GM12878 (cell line): ENCODE measurements at regions not wholly inside any gene's neighbourhood (a gene's known extent, or its start where the extent isn't known, plus 50 kb on each side); places are given as distances from the start of the nearest gene placed in this dataset.

Source experiments
- ATAC-seq: fragments of 200-7000 bp; cut with Tn5 transposase; 3 replicates; pipeline ENCODE4 v1.9.1; 2020; ENCODE audit warnings: mild to moderate bottlenecking, moderate library complexity
- BruUV-seq: library from RNA; stranded (reverse); fragments of 400-500 nt; replicated peaks from 2 replicates; lab custom pipeline; 2021; lab: Mats Ljungman, UMichigan
- CTCF ChIA-PET: fragments of 300-600 bp; sonication (Branson Sonifier 250); formaldehyde crosslinking; extraction: SDS; loops from one replicate; lab custom pipeline; 2021; ENCODE audit warnings: inconsistent platforms; lab: Yijun Ruan, JAX
- POLR2A ChIA-PET: fragments of 350-600 bp; formaldehyde crosslinking; extraction: SDS; loops from one replicate; lab custom pipeline; 2021; ENCODE audit warnings: inconsistent platforms; lab: Charles Lee
- RAD21 ChIA-PET: fragments of 300-600 bp; sonication (Branson Sonifier 250); formaldehyde crosslinking; loops from one replicate; lab custom pipeline; 2023; ENCODE audit warnings: antibody characterized with exemption; ENCODE audit not compliant: unreplicated experiment; lab: Charles Lee
- SMC1A ChIA-PET: fragments of 300-600 bp; sonication (Branson Sonifier 250); formaldehyde crosslinking; loops from one replicate; lab custom pipeline; 2023; ENCODE audit not compliant: unreplicated experiment, uncharacterized antibody; lab: Charles Lee
- DNase-seq: peaks from one replicate; pipeline ENCODE4 v3.0.0-alpha.2; 2011; ENCODE audit warnings: low read depth, low spot score
- FAIRE-seq: peaks from 3 replicates; lab custom pipeline; 2011; peaks lifted over from hg19 to GRCh38; lab: Jason Lieb, UNC
- H2AFZ ChIP-seq: 2 replicates; pipeline ENCODE4 v1.6.0; 2011; ENCODE audit warnings: low read depth, low read length, control low read depth; ENCODE audit not compliant: control insufficient read depth
- H3K27ac ChIP-seq: 2 replicates; pipeline ENCODE4 v1.5.1; 2011; ENCODE audit warnings: control low read depth; ENCODE audit not compliant: control insufficient read depth, insufficient read depth
- H3K27me3 ChIP-seq, 2 experiments: replicated peaks in 1 of 2; 2 replicates each; pipeline versions ENCODE4 v1.6.0 to v1.6.1; 2011; ENCODE audit warnings: low read length in 1 of 2; ENCODE audit not compliant: control insufficient read depth in 2 of 2, insufficient read depth in 2 of 2
- H3K36me3 ChIP-seq, 2 experiments: 2 replicates each; pipeline ENCODE4 v1.5.1; 2011; ENCODE audit warnings: low read length in 1 of 2; ENCODE audit not compliant: control insufficient read depth in 2 of 2, insufficient read depth in 2 of 2
- H3K4me1 ChIP-seq: 2 replicates; pipeline ENCODE4 v1.6.1; 2011; ENCODE audit warnings: mild to moderate bottlenecking, low read length, moderate library complexity, mixed read lengths; ENCODE audit not compliant: control insufficient read depth, insufficient read depth
- H3K4me2 ChIP-seq: 2 replicates; pipeline ENCODE4 v1.6.0; 2011; ENCODE audit warnings: control low read depth; ENCODE audit not compliant: control insufficient read depth, insufficient read depth
- H3K4me3 ChIP-seq: fragments of 200-600 bp; sonication (generic); 2 replicates; pipeline ENCODE4 v1.5.1; 2016
- H3K79me2 ChIP-seq: 2 replicates; pipeline ENCODE4 v1.6.0; 2011; ENCODE audit warnings: low read length; ENCODE audit not compliant: control insufficient read depth, insufficient read depth
- H3K9ac ChIP-seq: 2 replicates; pipeline ENCODE4 v1.8.0; 2011; ENCODE audit warnings: low read length, control low read depth, mixed read lengths; ENCODE audit not compliant: control insufficient read depth, insufficient read depth
- H3K9me3 ChIP-seq: replicated peaks from 3 replicates; pipeline ENCODE4 v1.5.1; 2011; ENCODE audit warnings: mild to moderate bottlenecking, low read length; ENCODE audit not compliant: control insufficient read depth, insufficient read depth
- H4K20me1 ChIP-seq: 2 replicates; pipeline ENCODE4 v1.6.0; 2011; ENCODE audit not compliant: control insufficient read depth, insufficient read depth
- ATF2 ChIP-seq: IDR thresholded peaks from 2 replicates; pipeline ENCODE4 v1.6.1; 2012; ENCODE audit warnings: low read length, inconsistent platforms
- CREB1 ChIP-seq: IDR thresholded peaks from 2 replicates; pipeline ENCODE4 v1.6.1; 2012; ENCODE audit warnings: low read depth, mild to moderate bottlenecking, inconsistent platforms
- E4F1 ChIP-seq: fragments of 450-650 bp; IDR thresholded peaks from 2 replicates; pipeline ENCODE4 v1.6.1; 2018; ENCODE audit warnings: borderline replicate concordance, mild to moderate bottlenecking; ENCODE audit not compliant: partially characterized antibody
- FOXK2 ChIP-seq: fragments of 450-650 bp; IDR thresholded peaks from 2 replicates; pipeline ENCODE4 v1.6.1; 2017; ENCODE audit warnings: mild to moderate bottlenecking, moderate library complexity
- TBL1XR1 ChIP-seq: IDR thresholded peaks from 2 replicates; pipeline ENCODE4 v1.6.1; 2012; ENCODE audit warnings: low read depth, low read length, improper control_type of control experiment
- TCF12 ChIP-seq: IDR thresholded peaks from 2 replicates; pipeline ENCODE4 v1.6.1; 2011; ENCODE audit warnings: low read depth, mild to moderate bottlenecking, low read length
- USF1 ChIP-seq: IDR thresholded peaks from 2 replicates; pipeline ENCODE4 v1.6.1; 2011; ENCODE audit warnings: borderline replicate concordance, low read depth, mild to moderate bottlenecking, moderate library complexity, mixed read lengths, low read length; ENCODE audit not compliant: insufficient read depth; ENCODE audit errors: extremely low read length
- ZNF217 ChIP-seq: fragments of 450-650 bp; IDR thresholded peaks from 2 replicates; pipeline ENCODE4 v1.6.1; 2017; ENCODE audit warnings: antibody characterized with exemption, mild to moderate bottlenecking
- ZNF622 ChIP-seq: fragments of 450-650 bp; IDR thresholded peaks from 2 replicates; pipeline ENCODE4 v1.6.1; 2017; ENCODE audit warnings: mild to moderate bottlenecking, inconsistent platforms
- WGBS: methylation state at CpG from one replicate; pipeline ENCODE4 v1.1.6; 2016; ENCODE audit warnings: low lambda C conversion rate; ENCODE audit not compliant: insufficient replicate concordance, insufficient coverage; ENCODE audit errors: missing lambda C conversion rate; 5-methylcytosine and 5-hydroxymethylcytosine counted together
- in situ Hi-C: fragments of 300-500 bp; cut with MboI; formaldehyde crosslinking; loops from 9 replicates; pipeline ENCODE4 v1.14.3; 2018; ENCODE audit warnings: mixed read lengths
- intact Hi-C: fragments of 100-400 bp; cut with micrococcal nuclease; formaldehyde crosslinking; loops from one replicate; pipeline ENCODE4 v1.14.2; 2022; ENCODE audit not compliant: unreplicated experiment

- TF ChIP-seq USF1 (no peak), TCF12 (no peak), ZNF622 (no peak), ZNF217 (no peak)
These were observed 583.5 kb upstream of the SEMA3D start (continued) for GRCh38 chr7:85770332-85770731.

- ATAC-seq = no peak
- no peaks in the 10 kb centered on the region for H3K79me2 ChIP-seq
- no peaks in the 10 kb centered on the region for H3K36me3 ChIP-seq
- WGBS = 49% methylated on average over 11 of the region's 11 CpGs
- RAD21 ChIA-PET = no interaction called here
- no peaks in the 10 kb centered on the region for H3K9me3 ChIP-seq
- POLR2A ChIA-PET = no interaction called here
- H3K4me1 ChIP-seq = no peaks in the 10 kb centered on the region
- no peak overlapping the region for H3K4me3 ChIP-seq
- H2AFZ ChIP-seq = no peak overlapping the region
- SMC1A ChIA-PET = no interaction called here
- H3K27me3 ChIP-seq = no peaks in the 10 kb centered on the region
- H3K4me2 ChIP-seq = no peak overlapping the region
- CTCF ChIA-PET = no interaction called here
- no peak for FAIRE-seq
- no peaks in the 10 kb centered on the region for H4K20me1 ChIP-seq
- DNase-seq = no peak
- H3K9ac ChIP-seq = no peak overlapping the region
- BruUV-seq = no TSS peak
- TF ChIP-seq CREB1 (no peak), FOXK2 (no peak), TBL1XR1 (no peak), E4F1 (no peak), ATF2 (no peak)
- intact Hi-C loops (no loop called here), in situ Hi-C loops (no loop called here)
- no peak overlapping the region for H3K27ac ChIP-seq
These were observed 578.9 kb upstream of the SEMA3D start for GRCh38 chr7:85765698-85766298.
